Astrocyte (in vitro differentiated cells and primary cell): ENCODE measurements at regions not wholly inside any gene's neighbourhood (a gene's known extent, or its start where the extent isn't known, plus 50 kb on each side); places are given as distances from the start of the nearest gene placed in this dataset.

Experiments used
- CTCF ChIP-seq: IDR thresholded peaks from 2 replicates; pipeline ENCODE4 v1.5.1; 2011; ENCODE audit warnings: low read depth, mild to moderate bottlenecking, inconsistent platforms, low read length, moderate library complexity; ENCODE audit not compliant: insufficient read depth
- EZH2 ChIP-seq: IDR thresholded peaks from 2 replicates; pipeline ENCODE4 v1.6.1; 2012; ENCODE audit warnings: mild to moderate bottlenecking, low read length, inconsistent platforms; ENCODE audit not compliant: insufficient read depth

DNA sequence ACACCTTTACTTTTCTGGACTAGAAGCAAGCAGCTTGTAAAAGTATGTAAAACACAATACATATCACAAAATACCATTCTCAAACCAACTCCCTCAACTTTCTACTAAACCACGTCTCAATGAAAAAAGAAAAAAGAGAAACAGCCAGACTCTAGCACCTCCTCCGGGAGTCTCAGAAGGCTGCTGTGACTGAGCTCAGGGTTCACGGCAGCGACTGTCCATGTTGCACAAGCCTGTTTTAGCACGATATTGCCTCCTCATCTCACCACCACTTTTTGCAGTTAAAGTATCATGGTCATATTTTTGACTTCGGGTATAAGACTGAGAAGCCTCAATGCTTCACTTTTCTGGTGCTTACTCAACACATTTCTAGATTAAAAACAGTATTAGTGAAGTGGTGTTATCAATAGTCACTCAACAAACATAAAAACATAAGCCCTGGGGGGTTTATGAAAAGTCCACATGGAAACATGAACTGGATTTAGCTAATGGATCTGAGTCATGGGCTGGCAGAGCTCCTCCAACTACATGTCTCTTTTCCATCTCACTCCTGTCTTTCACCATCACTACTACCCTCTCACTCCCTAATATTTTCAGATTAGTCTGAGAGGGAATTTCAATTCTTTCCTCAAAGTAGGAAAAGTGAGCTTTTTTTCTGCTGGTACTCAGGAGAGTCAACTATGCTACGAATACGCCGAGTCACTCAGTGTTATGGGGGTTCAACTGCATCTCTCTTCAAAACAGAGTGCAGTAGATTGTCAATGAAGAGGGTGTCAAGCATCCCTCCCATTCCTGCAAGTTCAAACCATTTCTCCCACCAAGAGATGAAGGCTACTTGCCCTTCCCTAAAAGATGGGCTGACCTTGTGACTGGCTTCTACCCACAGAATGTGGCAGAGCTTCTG lies 113.7 kb downstream of the OSR1 start:
- TF ChIP-seq CTCF (no peak), EZH2 (no peak)
